Retina (tissue), 1 donor: ENCODE measurements at regions not wholly inside any gene's neighbourhood (a gene's known extent, or its start where the extent isn't known, plus 50 kb on each side); places are given as distances from the start of the nearest gene placed in this dataset.

Experiments
- DNase-seq: peaks from one replicate; pipeline ENCODE4 v3.0.0-alpha.2; 2016

DNA sequence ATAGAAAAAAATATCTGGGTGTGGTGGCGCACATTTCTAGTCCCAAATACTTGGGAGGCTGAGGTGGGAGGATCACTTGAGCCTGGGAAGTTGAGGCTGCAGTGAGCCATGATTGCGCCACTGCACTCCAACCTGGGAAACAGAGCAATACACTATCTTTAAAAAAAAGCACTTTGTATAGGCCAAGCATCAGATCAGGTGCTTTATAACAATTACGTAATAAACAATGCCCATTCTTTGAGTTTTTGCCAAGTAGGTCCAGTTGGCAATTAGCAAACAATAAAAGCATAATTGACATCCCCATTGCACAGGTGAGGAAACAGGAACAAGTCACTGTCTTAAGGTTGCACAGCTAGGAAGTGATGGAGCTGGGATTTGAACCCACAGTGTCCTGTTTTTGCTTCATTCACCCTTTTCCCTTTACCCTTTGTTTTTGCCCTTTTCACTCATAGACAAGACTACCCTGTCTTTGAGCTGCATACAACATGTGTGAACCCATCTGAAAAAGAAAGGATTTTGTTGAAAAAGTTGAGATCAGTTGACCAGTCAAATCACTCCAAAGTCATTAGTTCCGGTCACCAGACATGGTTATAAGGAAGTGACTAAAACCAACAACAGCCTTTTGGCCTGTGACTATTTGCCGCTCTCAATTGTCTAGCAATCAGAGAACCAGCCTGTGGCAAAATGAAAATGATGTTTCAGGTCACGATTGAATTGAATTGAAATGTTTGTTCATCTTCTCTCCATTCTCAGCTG, 303.6 kb downstream of the TFAP2C start:
- DNase-seq: no peak

DNA sequence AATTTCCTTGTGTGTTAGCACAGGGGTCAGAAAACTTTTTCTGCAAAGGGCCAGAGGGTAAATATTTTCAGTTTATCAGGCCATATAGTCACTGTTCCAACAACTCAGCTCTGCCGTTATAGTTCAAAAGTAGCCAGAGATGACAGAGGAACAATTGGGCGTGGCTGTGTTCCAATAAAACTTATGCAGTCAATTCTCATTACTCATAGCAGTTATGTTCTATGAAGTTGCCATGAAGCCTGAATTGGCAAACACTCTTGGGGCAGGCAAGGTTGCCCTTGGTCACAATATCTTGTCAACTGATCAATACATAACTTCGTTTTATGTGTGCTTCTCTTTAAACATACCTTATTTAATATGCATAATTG, 304.2 kb downstream of the TFAP2C start:
- no peak for DNase-seq

DNA sequence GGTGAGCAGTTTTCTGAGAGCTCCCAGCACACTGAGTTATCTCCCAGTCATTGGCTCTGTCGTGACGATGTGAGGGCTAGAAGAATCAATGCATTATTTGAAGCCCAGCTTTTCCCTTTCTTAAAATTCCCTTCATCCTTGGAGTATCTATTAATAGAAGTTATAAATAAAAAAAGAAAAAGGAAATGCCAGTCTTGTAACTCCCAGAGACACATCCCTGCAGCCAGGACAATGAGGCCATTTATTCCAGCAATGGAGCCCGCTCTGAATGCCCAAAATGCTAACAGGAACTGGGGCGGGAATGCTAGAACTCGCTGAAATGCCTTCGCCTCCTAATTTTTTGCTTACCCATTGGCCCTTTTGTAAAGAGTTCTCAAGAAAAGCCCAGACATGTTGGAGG, 305.8 kb downstream of the TFAP2C start:
- no peak for DNase-seq

DNA sequence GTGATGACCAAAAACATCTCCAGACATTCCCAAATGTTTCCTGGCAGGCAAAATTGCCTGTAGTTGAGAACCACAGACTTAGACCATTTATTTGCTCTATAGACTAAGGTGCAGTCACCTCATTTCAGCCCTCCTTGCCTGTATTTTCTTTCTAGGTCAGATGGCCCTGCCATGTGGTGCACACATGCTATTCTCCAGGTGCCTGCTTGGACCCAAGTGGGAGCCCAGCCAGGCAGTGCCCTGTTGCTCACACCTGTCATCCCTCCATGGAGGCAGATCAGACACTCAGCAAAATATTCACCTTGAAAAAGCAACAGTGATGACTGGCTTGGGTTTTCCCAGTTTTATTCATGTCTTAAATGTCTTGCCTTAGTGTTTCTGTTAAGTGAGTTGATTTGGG, 311.4 kb downstream of the TFAP2C start:
- no peak for DNase-seq

DNA sequence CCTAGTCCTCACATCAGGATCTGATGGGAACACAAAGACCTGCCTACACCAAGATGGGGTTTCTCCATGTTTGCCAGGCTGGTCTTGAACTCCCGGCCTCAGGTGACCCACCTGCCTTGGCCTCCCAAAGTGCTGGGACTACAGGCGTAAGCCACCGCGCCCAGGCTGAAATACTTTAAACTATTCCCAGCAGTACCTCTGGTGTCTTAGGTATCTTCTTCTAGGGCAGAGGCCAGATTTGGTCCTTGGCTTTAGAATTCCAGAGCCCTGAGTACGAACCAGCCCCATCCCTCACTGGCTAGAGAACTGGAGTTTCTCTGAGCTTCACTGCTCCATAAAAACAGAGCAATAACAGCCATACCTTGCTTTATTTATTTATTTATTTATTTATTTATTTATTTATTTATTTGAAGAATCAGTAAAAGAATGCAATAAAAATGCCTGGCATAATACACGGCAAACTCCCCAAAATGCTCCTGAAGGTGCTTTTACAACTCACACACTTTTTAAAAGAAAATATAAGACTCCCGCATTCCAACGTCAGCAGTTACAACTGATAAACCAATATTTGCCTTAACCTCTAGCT, 312.1 kb downstream of the TFAP2C start:
- no peak for DNase-seq

DNA sequence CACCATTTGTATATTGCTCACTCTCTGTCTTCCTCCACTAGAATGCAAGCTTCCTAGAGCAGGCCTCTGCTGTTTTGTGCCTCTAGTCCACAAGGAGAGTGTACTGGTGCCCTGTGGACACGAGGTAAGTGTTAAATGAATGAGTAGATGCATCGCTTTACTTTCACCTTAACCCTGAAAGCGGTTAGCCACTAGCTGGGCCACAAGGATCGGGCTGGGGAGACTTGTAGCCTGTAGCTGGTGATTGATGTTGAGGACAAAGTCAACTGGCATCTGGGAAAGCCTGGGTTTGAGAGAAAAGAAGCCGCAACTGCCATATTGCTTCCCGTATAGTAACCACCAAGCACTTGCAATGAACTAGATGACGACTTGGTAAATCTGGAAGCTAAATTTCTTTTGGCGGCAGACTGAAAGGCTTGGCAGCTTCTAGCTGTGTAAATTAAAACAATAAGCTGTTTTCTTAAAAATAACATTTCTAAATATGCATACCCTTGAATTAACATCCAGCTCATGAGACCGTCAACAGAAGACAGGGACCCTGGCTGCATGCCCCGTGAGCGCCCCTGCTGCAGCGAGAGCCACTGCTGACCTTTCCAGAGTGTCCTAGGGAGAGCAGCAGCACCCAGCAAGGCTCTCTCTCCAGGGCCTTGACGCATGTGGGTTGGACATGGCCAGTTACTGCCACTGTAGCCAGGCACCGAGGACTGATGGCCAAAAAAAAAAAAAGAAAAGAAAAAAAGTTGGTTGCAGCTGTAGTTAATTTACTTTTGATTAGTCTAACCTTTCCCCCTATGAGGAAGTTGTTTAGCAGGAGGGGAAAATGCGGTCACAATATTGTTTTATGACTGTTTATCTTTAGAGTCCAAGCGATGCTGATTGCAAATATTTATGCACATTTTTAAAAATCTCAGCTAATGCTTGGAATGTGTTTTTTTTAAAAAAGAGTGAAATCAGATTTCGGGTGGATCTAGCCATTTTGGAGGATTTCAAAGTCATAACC, 315.1 kb downstream of the TFAP2C start:
- no peak for DNase-seq

DNA sequence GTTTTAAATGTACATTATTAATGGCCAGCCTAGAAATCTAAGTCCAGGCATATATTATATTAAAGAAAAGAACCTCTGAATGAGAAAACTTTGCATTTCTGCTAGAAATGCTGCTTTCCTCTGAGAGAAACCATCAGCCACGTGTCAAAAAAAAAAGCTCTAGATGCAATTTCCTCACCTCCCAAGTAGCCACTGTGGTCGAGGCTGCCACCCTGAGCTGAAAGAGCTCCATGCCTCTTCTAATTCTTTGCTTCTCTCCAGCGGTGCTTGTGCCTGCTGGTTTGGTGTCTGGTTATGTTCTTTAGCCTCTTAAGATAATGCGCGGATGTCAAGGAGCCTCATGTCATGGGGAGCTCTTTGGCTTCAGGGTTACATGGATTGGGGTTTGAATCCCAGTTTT, 316.0 kb downstream of the TFAP2C start:
- DNase-seq: no peak

DNA sequence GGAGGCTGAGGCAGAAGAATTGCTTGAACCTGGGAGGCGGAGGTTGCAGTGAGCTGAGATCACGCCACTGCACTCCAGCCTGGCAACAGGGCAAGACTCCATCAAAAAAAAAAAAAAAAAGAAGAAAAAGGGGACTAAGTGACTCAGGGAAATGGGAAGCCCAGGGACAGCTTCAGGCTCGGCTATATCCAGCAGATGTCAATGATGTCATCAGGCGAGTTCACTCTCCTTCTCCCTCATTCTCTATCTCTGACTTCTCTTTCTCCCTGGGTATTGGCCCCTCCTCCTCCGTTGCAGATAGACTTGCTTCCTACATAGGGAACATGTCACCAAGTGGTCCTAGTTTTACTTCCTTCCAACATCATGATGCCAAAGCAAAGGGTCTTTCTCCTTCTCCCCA, 316.8 kb downstream of the TFAP2C start:
- no peak for DNase-seq

DNA sequence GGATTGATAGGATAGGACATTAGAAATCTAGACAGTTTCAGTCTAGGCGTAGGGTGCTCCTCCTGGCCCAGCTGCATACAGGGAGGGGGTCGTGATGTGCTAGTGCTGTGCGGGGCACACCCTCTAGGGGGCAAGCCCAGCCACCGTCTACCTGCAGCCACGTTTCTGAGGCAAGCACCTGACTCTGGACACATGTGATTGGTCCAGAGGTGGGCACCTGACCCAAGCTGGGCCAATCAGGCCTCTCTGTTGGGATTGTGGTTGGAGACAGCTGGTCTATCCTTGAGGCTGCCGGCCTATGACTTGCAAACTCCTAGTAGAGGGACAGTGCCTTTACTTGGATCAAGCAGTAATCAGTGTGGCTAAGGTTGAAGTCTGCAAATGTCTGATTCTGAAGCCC, 317.1 kb downstream of the BMP7 start:
- no peak for DNase-seq

DNA sequence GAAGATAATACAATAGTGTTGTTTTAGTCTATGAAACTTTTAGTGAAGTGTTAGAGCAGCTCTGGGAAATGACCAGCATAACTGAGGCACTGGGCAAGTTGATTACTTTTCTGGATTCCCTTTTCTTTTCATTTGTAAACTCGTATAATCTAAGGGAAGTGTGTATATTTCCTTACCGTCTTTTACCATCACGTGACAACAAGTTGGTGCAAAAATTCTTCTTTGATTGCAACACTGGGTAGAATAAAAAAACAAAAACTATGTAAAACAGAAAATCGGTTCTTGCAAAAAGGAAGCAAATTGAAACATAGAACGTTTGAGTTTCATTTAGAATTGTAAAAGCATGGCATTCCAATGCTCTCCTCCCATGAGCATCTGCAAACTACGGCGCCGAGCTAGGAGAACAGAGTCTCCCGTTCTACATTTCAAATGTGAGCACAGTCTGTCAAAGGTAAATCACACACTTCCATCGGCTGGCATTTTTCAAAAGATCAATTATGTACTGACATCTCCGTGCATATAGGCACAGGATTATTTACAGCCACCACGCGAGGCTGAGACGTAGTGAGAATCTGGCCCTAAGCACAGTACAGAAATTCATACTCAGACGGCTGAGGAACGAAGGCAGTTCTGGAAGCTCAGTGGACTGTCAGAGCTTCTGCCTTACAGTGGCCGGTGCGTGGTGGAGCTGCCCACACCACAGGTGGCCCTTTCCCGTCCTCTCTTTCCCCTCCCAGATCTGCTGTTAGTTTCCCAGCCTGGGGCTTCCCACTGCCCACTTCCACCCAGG, 314.0 kb downstream of the BMP7 start:
- DNase-seq: no peak

DNA sequence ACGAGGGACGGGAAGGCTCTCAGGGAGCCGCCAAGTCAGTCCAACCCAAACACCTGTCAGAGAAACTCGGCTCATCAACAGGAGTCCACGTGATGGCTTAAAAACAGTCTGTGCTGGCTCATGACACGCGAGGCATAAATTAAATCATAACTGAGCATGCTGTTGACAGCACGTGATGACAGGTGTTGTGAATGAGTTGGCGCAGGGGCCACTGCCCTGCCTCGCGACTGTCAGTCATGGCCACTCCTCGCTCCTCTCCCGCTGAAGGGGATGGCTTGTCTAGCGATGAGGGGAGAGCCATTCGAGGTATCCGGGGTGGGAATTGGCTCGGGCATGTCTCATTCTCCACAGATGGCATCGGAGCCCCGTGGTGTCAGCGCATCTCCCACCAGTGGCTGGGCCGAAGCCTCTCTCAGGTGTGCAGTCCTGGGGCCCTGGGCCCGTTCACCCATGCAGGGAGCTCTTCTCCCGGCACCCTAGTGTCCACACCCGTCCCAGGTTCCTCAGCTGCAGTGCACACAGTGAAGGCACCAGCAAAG, 313.3 kb downstream of the BMP7 start:
- no peak for DNase-seq

DNA sequence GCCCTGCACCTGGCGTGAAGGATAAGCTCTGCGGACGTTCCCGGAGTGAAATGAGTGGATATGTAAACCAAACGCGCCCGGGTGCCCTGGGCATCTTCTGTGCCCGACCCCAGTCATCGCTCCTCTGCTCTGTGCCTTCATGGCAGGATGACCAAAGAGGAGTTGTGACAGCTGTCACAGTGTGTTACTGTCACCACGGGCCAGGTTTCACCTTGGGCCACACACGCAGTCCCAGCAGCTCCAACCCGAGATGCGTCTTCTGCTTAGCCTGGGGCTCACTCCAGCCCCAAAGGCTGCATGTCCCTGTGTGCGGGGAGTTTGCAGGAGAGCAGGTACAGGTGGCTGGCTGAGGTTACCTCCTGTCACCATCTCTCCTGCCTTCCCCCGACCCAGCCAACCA, 311.6 kb downstream of the BMP7 start:
- DNase-seq: peak; percentile 70

DNA sequence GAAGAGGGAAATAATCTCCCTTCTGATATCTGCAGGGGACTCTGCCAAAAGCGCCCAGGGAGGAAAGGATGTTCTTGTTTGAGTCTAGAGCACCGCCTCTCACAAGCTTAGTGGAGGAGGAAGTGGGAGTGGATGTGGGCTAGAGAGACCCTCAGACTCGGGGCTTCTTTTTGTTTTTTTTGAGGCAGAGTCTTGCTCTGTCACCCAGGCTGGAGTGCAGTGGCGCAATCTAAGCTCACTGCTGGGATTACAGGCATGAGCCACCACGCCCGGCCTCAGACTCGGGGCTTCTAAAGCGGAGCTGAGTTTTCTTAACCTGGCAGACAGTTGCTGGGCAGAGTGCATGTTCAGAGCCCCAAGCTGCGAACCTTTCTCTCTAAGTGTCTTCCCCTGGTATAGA, 310.8 kb downstream of the BMP7 start:
- no peak for DNase-seq

DNA sequence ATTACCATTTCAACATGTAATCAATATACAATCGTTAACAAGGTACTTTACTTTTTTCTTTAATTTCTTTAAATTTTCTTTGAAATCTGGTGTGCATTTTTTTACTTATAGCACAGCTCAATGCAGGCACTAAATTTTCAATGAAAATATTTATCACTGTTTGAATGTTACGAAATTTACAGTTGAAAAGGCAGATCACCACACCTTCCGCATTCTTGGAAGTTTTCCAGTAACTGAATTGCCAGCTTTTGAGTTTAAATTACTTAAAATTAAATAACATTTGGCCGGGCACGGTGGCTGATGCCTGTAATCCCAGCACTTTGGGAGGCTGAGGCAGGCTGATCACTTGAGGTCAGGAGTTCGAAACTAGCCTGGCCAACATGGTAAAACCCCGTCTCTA, 309.9 kb downstream of the BMP7 start:
- DNase-seq: no peak

DNA sequence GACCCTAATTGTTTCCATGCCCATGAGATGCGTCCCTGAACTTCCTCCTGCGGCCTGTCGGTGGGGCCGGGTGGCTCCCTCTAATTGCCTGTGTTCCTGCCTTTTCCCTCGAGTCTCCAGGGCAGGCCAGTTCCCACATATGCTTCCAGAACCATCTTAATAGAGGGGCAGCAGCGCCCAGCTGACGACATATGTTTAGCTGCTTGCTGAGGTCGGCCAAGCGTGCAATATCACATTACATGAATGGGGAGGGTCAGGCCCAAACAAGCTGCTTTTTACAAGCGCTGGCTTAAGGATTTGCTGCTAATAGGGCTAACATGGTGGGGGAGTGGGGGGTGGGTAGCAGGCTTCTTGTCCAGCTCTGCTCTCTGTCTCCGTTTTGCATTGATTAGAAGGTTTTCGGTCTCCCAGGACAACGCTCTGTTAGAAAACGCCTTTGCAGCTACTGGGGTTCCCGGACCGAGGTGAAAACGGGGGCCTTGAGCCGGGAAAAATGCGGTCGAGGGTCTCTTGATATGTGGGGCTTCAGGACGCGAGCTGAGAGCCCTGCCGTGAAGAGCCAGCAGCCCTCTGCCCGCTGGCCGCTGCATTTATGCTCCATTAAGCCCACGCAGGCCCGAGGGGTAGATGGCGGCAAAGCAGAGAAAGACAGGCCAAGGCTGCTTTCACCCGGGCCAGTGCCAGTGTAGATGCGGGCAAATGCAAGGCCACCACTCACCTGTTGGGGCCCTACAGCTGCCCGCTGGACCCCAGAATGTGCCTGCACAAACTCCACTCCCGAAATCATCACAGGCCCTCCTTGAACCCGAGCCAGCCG, 308.5 kb downstream of the BMP7 start:
- peak; percentile 91 for DNase-seq

DNA sequence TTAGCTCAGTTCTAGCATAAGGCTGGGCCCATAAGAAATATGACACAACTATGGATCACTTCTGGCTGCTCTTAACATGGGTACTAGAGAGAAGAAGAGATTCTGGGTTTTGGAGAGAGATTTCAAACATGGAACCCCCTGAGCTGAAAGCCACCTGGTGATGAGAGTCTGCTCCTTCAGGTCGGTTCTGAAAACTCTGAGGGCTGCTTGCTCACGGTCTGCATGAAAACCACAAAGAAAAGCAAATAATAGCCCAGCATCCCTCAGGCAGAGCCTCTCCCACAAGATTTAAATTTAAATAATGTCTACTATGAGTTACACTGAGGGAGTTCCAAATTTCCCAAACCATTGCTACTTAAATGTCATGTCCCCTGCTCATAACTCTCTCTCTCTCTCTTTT, 301.5 kb downstream of the BMP7 start:
- no peak for DNase-seq

DNA sequence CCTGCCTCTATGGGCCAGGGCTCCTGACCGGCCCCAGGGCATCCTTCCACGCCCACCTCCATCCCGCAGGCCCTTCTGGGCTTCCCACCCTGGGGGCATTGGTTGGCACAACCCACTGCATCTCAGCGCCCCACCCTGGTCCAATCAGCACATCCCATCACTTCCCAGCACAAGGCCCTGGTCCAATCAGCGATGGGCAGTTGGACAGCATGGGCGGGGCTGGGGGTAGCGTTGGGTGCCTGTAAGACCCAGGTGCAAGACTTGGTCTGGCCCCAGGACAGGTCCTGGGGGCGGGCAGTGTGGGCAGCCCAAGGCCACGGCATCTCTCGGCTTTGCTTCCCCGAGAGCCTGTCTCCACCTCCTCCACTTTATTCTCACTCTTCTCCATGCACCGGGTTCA, 298.5 kb downstream of the BMP7 start:
- DNase-seq: no peak

DNA sequence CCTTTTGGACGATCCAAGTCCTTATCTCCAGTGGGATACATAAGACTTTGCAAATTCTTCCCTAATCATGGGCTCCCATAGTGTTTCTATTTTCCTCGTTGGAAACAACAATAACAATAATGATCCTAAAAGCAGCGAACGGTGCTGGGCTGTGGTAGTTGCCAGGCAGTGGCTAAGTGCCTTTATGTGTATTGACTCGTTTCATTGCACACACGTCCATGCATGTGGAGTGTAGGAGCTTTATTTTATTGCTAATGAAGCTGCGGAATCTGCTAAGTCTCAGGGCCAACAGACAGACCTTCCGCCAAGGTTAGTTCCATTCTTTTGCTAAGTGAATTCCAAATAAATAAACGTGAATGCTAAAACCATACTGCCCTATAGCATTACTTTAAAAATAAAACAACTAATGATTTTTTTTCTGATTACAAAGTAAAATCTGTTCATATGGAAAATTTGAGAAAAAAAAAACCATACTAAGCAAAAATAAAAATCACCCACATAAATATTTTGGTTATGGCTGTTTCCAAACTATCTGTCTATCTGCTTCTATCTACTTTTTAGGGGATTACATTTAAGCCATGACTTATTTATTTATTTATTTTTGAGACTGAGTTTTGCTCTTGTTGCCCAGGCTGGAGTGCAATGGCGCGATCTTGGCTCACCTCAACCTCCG, 297.9 kb downstream of the BMP7 start:
- no peak for DNase-seq

DNA sequence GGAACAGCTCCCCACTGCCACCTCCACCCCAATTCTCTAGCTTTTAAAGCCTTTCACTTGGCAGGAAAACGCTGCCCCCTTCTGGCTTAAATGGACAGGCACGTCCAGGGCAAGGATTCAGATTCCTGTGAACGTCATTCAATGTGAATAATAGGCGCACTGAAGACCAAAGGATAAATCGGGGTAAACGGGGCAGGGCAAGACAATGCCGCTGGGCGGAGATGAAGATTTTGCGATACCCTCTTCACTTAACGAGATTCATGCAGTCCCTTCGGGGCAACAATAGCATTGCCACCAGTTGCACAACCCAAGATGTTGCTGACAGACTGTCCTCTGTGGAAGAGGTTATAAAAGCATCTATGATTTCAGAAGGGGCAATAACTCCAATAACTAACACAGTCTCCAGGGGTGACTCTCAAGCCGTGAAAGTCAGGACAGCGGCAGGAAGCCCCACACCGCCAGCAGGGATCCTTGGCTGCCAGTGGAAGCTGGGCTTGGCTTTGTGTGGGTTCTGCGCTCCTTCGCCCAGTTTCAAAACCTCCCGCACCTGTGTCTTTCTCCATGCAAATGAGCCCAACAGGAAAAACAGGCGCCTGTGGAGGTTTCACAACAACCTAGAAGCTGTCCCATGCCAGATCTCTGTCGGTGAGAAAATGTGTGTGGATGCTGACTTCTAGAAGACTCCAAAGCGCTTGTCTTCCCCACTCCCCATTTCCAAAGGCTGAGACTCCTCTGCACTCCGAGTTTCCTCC, 291.8 kb downstream of the BMP7 start:
- peak; percentile 75 for DNase-seq

DNA sequence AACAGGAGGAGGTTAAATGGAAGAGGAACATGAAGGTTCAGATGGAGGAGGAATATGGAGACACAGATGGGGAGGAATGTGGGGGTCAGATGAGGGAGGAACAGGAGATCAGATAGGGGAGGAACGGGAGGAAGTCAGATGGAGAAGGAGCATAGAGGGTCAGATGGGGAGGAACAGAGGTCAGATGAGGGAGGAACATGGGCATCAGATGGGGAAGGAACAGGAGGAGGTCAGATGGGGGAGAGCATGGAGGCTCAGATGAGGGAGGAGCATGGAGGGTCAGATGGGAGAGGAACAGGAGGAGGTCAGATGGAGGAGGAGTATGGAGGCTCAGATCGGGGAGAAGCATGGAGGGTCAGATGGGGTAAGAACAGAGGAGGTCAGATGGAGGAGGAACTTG, 290.6 kb downstream of the BMP7 start:
- DNase-seq: no peak
